ENCODE measurements at regions not wholly inside any gene's neighbourhood (a gene's known extent, or its start where the extent isn't known, plus 50 kb on each side); places are given as distances from the start of the nearest gene placed in this dataset.
A peak's percentile ranks its signal among the peaks of the same experiment; 100 is the strongest.

GRCh38 chr5:173777674-173778073 is 110.5 kb upstream of the CPEB4 start:
- Mint-ChIP-seq H3K36me3 (no peaks in the 10 kb centered on the region), H3K4me1 (peaks cover 22% of the 10 kb centered on the region), H3K27me3 (ENCODE audit: low read depth) (peaks cover 4% of the 10 kb centered on the region), H3K4me3 (no peak overlapping the region), H3K27ac (no peak overlapping the region), H3K9me3 (no peaks in the 10 kb centered on the region)
- no peak for TF ChIP-seq GABPB1 (CRISPR knock-in tag; IDR thresholded peaks at IDR 0.05)
- no peak for TF ChIP-seq SOX15 (CRISPR knock-in tag; IDR thresholded peaks at IDR 0.05)
- TF ChIP-seq NR3C1 (CRISPR knock-in tag; conservative IDR thresholded peaks at IDR 0.05; ENCODE audit: low read depth), result no peak
- no peak for TF ChIP-seq ATF6 (CRISPR knock-in tag; IDR thresholded peaks at IDR 0.05)
- TF ChIP-seq CTCF (IDR thresholded peaks at IDR 0.05), result no peak
- TF ChIP-seq NR1H2 (CRISPR knock-in tag; IDR thresholded peaks at IDR 0.05), result no peak
- no peak for TF ChIP-seq OVOL2 (CRISPR knock-in tag; IDR thresholded peaks at IDR 0.05; ENCODE audit: borderline replicate concordance)
- no peak for TF ChIP-seq PRDM15 (CRISPR knock-in tag; IDR thresholded peaks at IDR 0.05)
- ChIA-PET POLR2A (no interaction called here), CTCF (interaction anchor here (1.1 kb wide), 1 partner anchor 9 kb away, joined by 3 read pairs; no protein-coding TSS in a partner anchor)
- ATAC-seq (no peak), DNase-seq (ENCODE audit: low spot score) (no peak)

- no peaks in the 10 kb centered on the region for H3K36me3 Mint-ChIP-seq
- ChIA-PET POLR2A (interaction anchor here (0.6 kb wide), 1 partner anchor 70 kb away, joined by 5 read pairs; no protein-coding TSS in a partner anchor), CTCF (interaction anchor here (1.1 kb wide), 1 partner anchor 9 kb away, joined by 3 read pairs; no protein-coding TSS in a partner anchor)
- DNase-seq (ENCODE audit: low spot score), result no peak
- H3K4me3 Mint-ChIP-seq, result no peak overlapping the region
- no peak for TF ChIP-seq PRRX2 (CRISPR knock-in tag; IDR thresholded peaks at IDR 0.05)
- TF ChIP-seq JUN (CRISPR knock-in tag; IDR thresholded peaks at IDR 0.05), result no peak
- peak; percentile 78 for TF ChIP-seq ZNF121 (CRISPR knock-in tag; IDR thresholded peaks at IDR 0.05)
- no peak for TF ChIP-seq NFYB (CRISPR knock-in tag; conservative IDR thresholded peaks at IDR 0.05; ENCODE audit: low read depth)
- no peak for TF ChIP-seq ZNF425 (CRISPR knock-in tag; conservative IDR thresholded peaks at IDR 0.05)
- TF ChIP-seq ZNF219 (CRISPR knock-in tag; IDR thresholded peaks at IDR 0.05; ENCODE audit: borderline replicate concordance), result no peak
- ATAC-seq, result no peak
- H3K4me1 Mint-ChIP-seq, result peaks cover 22% of the 10 kb centered on the region
- no peaks in the 10 kb centered on the region for H3K9me3 Mint-ChIP-seq
- H3K27me3 Mint-ChIP-seq (ENCODE audit: low read depth), result peaks cover 4% of the 10 kb centered on the region
- H3K27ac Mint-ChIP-seq, result no peak overlapping the region
These were observed 109.9 kb upstream of the CPEB4 start for GRCh38 chr5:173778152-173778782.

All from WTC11 (cell line).